ENCODE measurements at regions not wholly inside any gene's neighbourhood (a gene's known extent, or its start where the extent isn't known, plus 50 kb on each side); places are given as distances from the start of the nearest gene placed in this dataset.

DNA sequence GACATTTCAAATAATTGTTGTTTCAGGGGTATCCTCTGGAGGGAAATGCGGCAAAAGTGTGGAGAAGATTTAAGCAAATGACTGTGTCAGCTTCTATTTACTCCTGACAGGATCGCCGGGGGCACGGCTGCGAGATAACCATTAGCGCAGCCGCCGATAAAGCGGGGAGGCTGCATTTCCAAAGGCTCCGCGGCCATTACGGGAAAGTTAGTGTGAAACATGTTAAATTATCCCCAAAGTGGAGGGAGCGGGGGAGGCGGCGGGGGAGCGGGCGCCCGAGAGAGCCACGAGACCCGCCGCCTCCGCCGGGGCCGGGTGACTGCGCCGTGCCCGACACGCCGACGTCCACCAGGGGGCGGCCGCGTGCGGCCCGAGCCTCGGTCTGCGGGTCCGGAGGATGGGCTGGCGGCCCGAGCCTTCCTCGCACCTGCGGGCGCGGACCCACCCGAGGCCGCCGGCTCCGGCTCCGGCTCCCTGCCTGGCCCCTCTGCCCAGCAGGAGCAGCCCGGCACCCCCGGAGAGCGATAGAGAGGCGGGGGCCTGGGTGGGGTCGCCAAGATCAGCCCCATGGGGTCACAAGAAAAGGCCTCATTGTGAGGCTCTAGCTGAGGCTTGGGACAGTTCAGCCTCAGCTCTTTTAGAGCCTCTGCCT is 74.4 kb upstream of the PAX2 start (continued):
- TF ChIP-seq, protein P1, sequence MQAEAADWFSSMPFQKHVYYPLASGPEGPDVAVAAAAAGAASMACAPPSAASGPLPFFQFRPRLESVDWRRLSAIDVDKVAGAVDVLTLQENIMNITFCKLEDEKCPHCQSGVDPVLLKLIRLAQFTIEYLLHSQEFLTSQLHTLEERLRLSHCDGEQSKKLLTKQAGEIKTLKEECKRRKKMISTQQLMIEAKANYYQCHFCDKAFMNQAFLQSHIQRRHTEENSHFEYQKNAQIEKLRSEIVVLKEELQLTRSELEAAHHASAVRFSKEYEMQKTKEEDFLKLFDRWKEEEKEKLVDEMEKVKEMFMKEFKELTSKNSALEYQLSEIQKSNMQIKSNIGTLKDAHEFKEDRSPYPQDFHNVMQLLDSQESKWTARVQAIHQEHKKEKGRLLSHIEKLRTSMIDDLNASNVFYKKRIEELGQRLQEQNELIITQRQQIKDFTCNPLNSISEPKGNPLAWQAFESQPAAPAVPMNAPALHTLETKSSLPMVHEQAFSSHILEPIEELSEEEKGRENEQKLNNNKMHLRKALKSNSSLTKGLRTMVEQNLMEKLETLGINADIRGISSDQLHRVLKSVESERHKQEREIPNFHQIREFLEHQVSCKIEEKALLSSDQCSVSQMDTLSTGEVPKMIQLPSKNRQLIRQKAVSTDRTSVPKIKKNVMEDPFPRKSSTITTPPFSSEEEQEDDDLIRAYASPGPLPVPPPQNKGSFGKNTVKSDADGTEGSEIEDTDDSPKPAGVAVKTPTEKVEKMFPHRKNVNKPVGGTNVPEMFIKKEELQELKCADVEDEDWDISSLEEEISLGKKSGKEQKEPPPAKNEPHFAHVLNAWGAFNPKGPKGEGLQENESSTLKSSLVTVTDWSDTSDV (CRISPR knock-in tag; IDR thresholded peaks at IDR 0.05) = no peak
- TF ChIP-seq DPF2 (CRISPR knock-in tag; IDR thresholded peaks at IDR 0.05; ENCODE audit: borderline replicate concordance, low read depth) = no peak
- TF ChIP-seq POGZ (CRISPR knock-in tag; IDR thresholded peaks at IDR 0.05) = no peak
- TF ChIP-seq MEF2D (CRISPR knock-in tag; IDR thresholded peaks at IDR 0.05) = no peak
- TF ChIP-seq EP300 (IDR thresholded peaks at IDR 0.05; ENCODE audit: low read depth in 2 of 2, low read length in 2 of 2) = no peak
- TF ChIP-seq EP300 (CRISPR knock-in tag; IDR thresholded peaks at IDR 0.05; ENCODE audit: borderline replicate concordance) = no peak
- TF ChIP-seq PHF5A (CRISPR knock-in tag; IDR thresholded peaks at IDR 0.05; ENCODE audit: low read depth, unreplicated experiment) = no peak
- TF ChIP-seq SP1 (IDR thresholded peaks at IDR 0.05) = no peak
- TF ChIP-seq SP1 (CRISPR knock-in tag; IDR thresholded peaks at IDR 0.05) = no peak
- no peak for TF ChIP-seq ETV6 (CRISPR knock-in tag; conservative IDR thresholded peaks at IDR 0.05)
- TF ChIP-seq SMARCE1 (IDR thresholded peaks at IDR 0.05; ENCODE audit: borderline replicate concordance) = no peak
- no peak for TF ChIP-seq KLF6 (CRISPR knock-in tag; IDR thresholded peaks at IDR 0.05)
- no peak for TF ChIP-seq ZNF569 (CRISPR knock-in tag; IDR thresholded peaks at IDR 0.05; ENCODE audit: borderline replicate concordance)
- TF ChIP-seq TCF7L2 (IDR thresholded peaks at IDR 0.05; ENCODE audit: low read depth, low read length) = no peak
- TF ChIP-seq, protein P2, sequence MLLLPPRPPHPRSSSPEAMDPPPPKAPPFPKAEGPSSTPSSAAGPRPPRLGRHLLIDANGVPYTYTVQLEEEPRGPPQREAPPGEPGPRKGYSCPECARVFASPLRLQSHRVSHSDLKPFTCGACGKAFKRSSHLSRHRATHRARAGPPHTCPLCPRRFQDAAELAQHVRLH (CRISPR knock-in tag; IDR thresholded peaks at IDR 0.05; ENCODE audit: borderline replicate concordance, low read depth) = no peak
- 0 out of 2 replicates have a peak, but pooled peaks have one; percentile 48 for TF ChIP-seq RNF2 (conservative IDR thresholded peaks at IDR 0.05; ENCODE audit: low read depth)
- no peak for TF ChIP-seq ZNF546 (CRISPR knock-in tag; conservative IDR thresholded peaks at IDR 0.05)
- TF ChIP-seq KDM1A (CRISPR knock-in tag; IDR thresholded peaks at IDR 0.05) = peak; percentile 60; the same call in 1 of the 2 replicates
- no peak for TF ChIP-seq PRPF4 (IDR thresholded peaks at IDR 0.05; ENCODE audit: low read depth, low read length, poor library complexity, severe bottlenecking)
- 0 out of 4 replicates have a peak, but pooled peaks of 1 of the 2 experiments have one; percentile 19 for TF ChIP-seq HMGXB4 (CRISPR knock-in tag; IDR thresholded peaks at IDR 0.05; ENCODE audit: borderline replicate concordance in 1 of 2, low read depth in 1 of 2)
- no peak for TF ChIP-seq ZNF296 (CRISPR knock-in tag; conservative IDR thresholded peaks at IDR 0.05)
- TF ChIP-seq HOXA3 (CRISPR knock-in tag; IDR thresholded peaks at IDR 0.05) = no peak
- no peak for TF ChIP-seq ZNF547 (CRISPR knock-in tag; IDR thresholded peaks at IDR 0.05)
- TF ChIP-seq, protein P3, sequence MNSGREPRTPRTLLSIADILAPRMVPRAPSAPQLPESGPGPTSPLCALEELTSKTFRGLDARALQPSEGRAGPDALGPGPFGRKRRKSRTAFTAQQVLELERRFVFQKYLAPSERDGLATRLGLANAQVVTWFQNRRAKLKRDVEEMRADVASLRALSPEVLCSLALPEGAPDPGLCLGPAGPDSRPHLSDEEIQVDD (CRISPR knock-in tag; IDR thresholded peaks at IDR 0.05; ENCODE audit: borderline replicate concordance) = no peak
- no peak for TF ChIP-seq DMAP1 (CRISPR knock-in tag; IDR thresholded peaks at IDR 0.05)
- TF ChIP-seq, protein P4, sequence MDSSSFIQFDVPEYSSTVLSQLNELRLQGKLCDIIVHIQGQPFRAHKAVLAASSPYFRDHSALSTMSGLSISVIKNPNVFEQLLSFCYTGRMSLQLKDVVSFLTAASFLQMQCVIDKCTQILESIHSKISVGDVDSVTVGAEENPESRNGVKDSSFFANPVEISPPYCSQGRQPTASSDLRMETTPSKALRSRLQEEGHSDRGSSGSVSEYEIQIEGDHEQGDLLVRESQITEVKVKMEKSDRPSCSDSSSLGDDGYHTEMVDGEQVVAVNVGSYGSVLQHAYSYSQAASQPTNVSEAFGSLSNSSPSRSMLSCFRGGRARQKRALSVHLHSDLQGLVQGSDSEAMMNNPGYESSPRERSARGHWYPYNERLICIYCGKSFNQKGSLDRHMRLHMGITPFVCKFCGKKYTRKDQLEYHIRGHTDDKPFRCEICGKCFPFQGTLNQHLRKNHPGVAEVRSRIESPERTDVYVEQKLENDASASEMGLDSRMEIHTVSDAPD (CRISPR knock-in tag; IDR thresholded peaks at IDR 0.05) = no peak

All from HepG2 (cell line).